ENCODE measurements at regions not wholly inside any gene's neighbourhood (a gene's known extent, or its start where the extent isn't known, plus 50 kb on each side); places are given as distances from the start of the nearest gene placed in this dataset.

DNA sequence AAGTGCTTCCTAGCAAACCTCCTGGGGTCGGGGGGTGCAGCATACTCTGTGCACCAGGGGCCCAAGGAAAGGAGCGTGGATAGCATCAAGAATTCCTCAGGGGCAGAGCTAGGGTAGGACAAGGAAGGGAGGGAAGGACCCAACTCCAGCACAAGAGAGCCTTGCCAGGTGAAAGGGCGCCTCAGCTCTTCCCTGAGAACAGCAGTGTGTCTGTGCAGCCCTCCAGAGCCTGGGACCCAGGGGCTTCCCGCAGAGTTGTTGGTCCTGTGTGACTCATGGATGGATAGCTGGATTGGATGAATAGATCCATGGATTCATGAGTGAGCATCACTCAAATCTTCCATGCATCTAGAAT lies 175.4 kb downstream of the SMAD2 start:
- WGBS (ENCODE audit: low lambda C conversion rate), result 7% methylated on average over 4 of the region's 4 CpGs
- no peak for FAIRE-seq
- Histone ChIP-seq H3K4me3 (replicated peaks in 1 of 3; ENCODE audit: insufficient read depth in 1 of 3, low read depth in 2 of 3, low read length in 3 of 3) (no peak overlapping the region), H3K36me3 (replicated peaks in 1 of 2; ENCODE audit: control insufficient read depth in 1 of 2, insufficient read depth in 2 of 2, low read length in 2 of 2) (no peaks in the 10 kb centered on the region), H2AFZ (ENCODE audit: low read length) (no peak overlapping the region), H4K20me1 (ENCODE audit: insufficient read depth, low read length) (no peaks in the 10 kb centered on the region), H3K4me2 (ENCODE audit: low read depth, low read length) (no peak overlapping the region), H3K9ac (ENCODE audit: insufficient read depth, low read depth, low read length) (no peak overlapping the region), H3K79me2 (ENCODE audit: insufficient read depth, low read length) (no peaks in the 10 kb centered on the region), H3K27ac (ENCODE audit: extremely low read length, insufficient read depth, low read length) (no peak overlapping the region), H3K27me3 (ENCODE audit: control insufficient read depth in 1 of 2, insufficient read depth in 2 of 2, low read length in 2 of 2) (peaks cover 0 to 1% of the 10 kb centered on the region in 2 experiments; a peak in 1 of 5 replicates), H3K9me3 (ENCODE audit: low read length) (no peaks in the 10 kb centered on the region), H3K4me1 (ENCODE audit: insufficient read depth, low read length) (no peaks in the 10 kb centered on the region)
- in situ Hi-C loops (cut with HindIII; ENCODE audit: extremely low pct_ligation_motif_present, low pct_unique_long_range_greater_than_20kb), result no loop called here
- intact Hi-C loops (cut with micrococcal nuclease; ENCODE audit: unreplicated experiment), result loop anchor here (5.0 kb wide), 1 partner anchor 653 kb away; no protein-coding TSS in a partner anchor
- TF ChIP-seq, protein P1, sequence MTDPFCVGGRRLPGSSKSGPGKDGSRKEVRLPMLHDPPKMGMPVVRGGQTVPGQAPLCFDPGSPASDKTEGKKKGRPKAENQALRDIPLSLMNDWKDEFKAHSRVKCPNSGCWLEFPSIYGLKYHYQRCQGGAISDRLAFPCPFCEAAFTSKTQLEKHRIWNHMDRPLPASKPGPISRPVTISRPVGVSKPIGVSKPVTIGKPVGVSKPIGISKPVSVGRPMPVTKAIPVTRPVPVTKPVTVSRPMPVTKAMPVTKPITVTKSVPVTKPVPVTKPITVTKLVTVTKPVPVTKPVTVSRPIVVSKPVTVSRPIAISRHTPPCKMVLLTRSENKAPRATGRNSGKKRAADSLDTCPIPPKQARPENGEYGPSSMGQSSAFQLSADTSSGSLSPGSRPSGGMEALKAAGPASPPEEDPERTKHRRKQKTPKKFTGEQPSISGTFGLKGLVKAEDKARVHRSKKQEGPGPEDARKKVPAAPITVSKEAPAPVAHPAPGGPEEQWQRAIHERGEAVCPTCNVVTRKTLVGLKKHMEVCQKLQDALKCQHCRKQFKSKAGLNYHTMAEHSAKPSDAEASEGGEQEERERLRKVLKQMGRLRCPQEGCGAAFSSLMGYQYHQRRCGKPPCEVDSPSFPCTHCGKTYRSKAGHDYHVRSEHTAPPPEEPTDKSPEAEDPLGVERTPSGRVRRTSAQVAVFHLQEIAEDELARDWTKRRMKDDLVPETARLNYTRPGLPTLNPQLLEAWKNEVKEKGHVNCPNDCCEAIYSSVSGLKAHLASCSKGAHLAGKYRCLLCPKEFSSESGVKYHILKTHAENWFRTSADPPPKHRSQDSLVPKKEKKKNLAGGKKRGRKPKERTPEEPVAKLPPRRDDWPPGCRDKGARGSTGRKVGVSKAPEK (CRISPR knock-in tag; IDR thresholded peaks at IDR 0.05; ENCODE audit: borderline replicate concordance), result no peak
- POLR2A ChIA-PET, result no interaction called here
- CTCF ChIA-PET (ENCODE audit: low intra/inter-chr PET ratio, low total read pairs), result interaction anchor here (1.1 to 1.4 kb wide), 2 partner anchors 357 to 540 kb away, joined by 3 read pairs; no protein-coding TSS in a partner anchor
- DNase-seq (ENCODE audit: low spot score), result no peak
- no TSS peak for BruUV-seq (replicated peaks)
- no peak for ATAC-seq

DNA sequence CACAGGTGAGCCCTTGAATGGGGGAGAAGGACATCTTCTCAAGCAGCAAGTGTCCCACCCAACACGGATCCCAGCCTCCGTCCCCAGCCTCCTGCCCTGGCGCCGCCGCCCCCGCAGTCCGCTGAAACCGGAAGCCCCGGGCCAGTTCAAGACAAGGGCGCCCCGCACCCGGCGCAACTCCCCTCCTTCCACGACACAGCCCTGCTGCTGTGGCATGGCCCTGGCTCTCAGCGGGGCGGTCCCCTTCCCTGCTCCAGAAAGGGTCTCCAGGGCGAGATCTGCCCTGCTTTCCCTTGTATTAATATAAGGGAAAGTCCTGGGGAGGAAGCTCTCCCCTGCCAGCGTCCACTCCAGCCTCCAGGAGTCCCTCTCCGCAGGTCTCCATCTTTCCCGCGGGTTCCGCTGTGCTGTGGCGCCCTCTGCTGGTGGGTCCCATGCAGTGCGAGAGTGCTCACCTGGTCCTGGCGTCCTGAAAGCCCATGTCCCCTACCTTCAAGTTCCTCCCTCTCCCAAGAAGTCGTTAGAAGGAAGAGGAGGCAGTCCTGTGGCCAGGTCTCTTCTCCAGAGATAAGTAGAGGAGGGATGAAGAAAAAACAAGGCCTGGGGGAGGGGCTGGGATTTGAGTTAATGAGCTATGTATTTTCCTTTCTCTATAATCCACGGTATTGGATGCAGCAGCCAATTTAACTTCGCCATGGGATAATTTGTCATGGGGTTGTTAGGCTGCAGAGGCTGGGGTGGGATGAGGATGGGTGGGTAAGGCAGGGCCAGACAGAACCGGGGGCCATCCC lies 176.0 kb downstream of the SMAD2 start:
- in situ Hi-C loops (cut with HindIII; ENCODE audit: extremely low pct_ligation_motif_present, low pct_unique_long_range_greater_than_20kb), result no loop called here
- TF ChIP-seq RAD21 (CRISPR knock-in tag; IDR thresholded peaks at IDR 0.05) (peak; percentile 22; the same call in 1 of the 2 replicates), ZSCAN30 (CRISPR knock-in tag; IDR thresholded peaks at IDR 0.05) (no peak), ZNF484 (CRISPR knock-in tag; IDR thresholded peaks at IDR 0.05; ENCODE audit: borderline replicate concordance, low read depth) (no peak), MIXL1 (CRISPR knock-in tag; IDR thresholded peaks at IDR 0.05) (no peak), UBTF (CRISPR knock-in tag; IDR thresholded peaks at IDR 0.05) (no peak), KDM2A (CRISPR knock-in tag; IDR thresholded peaks at IDR 0.05; ENCODE audit: borderline replicate concordance, low read depth) (0 out of 2 replicates have a peak, but pooled peaks have one; percentile 30), TFDP1 (CRISPR knock-in tag; IDR thresholded peaks at IDR 0.05; ENCODE audit: borderline replicate concordance) (peak; percentile 32; the same call in 1 of the 2 replicates), YEATS2 (CRISPR knock-in tag; IDR thresholded peaks at IDR 0.05; ENCODE audit: borderline replicate concordance) (no peak), STAG1 (CRISPR knock-in tag; IDR thresholded peaks at IDR 0.05) (peak; percentile 71), ZNF563 (CRISPR knock-in tag; IDR thresholded peaks at IDR 0.05) (no peak)

More for the DNA sequence above, 176.0 kb downstream of the SMAD2 start:
- BruUV-seq (replicated peaks), result no TSS peak
- 47% methylated on average over 26 of the region's 29 CpGs for WGBS (ENCODE audit: low lambda C conversion rate)
- ChIA-PET POLR2A (no interaction called here), CTCF (ENCODE audit: low intra/inter-chr PET ratio, low total read pairs) (interaction anchor here (1.1 to 1.4 kb wide), 2 partner anchors 357 to 539 kb away, joined by 3 read pairs; no protein-coding TSS in a partner anchor)
- Histone ChIP-seq H3K4me3 (replicated peaks in 1 of 3; ENCODE audit: insufficient read depth in 1 of 3, low read depth in 2 of 3, low read length in 3 of 3) (no peak overlapping the region), H3K79me2 (ENCODE audit: insufficient read depth, low read length) (no peaks in the 10 kb centered on the region), H3K27ac (ENCODE audit: extremely low read length, insufficient read depth, low read length) (no peak overlapping the region), H2AFZ (ENCODE audit: low read length) (no peak overlapping the region), H3K36me3 (replicated peaks in 1 of 2; ENCODE audit: control insufficient read depth in 1 of 2, insufficient read depth in 2 of 2, low read length in 2 of 2) (no peaks in the 10 kb centered on the region), H3K9ac (ENCODE audit: insufficient read depth, low read depth, low read length) (no peak overlapping the region), H3K4me1 (ENCODE audit: insufficient read depth, low read length) (no peaks in the 10 kb centered on the region), H3K4me2 (ENCODE audit: low read depth, low read length) (no peak overlapping the region), H3K27me3 (ENCODE audit: control insufficient read depth in 1 of 2, insufficient read depth in 2 of 2, low read length in 2 of 2) (peaks cover 0 to 1% of the 10 kb centered on the region in 2 experiments; a peak in 1 of 5 replicates), H3K9me3 (ENCODE audit: low read length) (no peaks in the 10 kb centered on the region), H4K20me1 (ENCODE audit: insufficient read depth, low read length) (no peaks in the 10 kb centered on the region)
- DNase-seq (ENCODE audit: low spot score) (peak; percentile 23), ATAC-seq (peak; percentile 84), FAIRE-seq (no peak)
- intact Hi-C loops (cut with micrococcal nuclease; ENCODE audit: unreplicated experiment), result loop anchor here (1.0 to 5.0 kb wide), 2 partner anchors 539 to 652 kb away; no protein-coding TSS in a partner anchor
